Right lobe of liver (tissue), 6 donors: ENCODE measurements at regions not wholly inside any gene's neighbourhood (a gene's known extent, or its start where the extent isn't known, plus 50 kb on each side); places are given as distances from the start of the nearest gene placed in this dataset.

Source experiments
- ATAC-seq, 4 donors: fragments of 200-7000 bp; cut with Tn5 transposase; one replicate each; pipeline ENCODE4 v1.9.1; 2020; ENCODE audit warnings: mild to moderate bottlenecking in 4 of 4, moderate library complexity in 4 of 4
- DNase-seq, 3 donors: peaks; one replicate each; pipeline ENCODE4 v3.0.0-alpha.2; 2020
- H3K27ac ChIP-seq, 3 donors: fragments of 200-600 bp; one replicate each; pipeline ENCODE4 v1.8.0; 2022
- H3K27me3 ChIP-seq, 2 donors: fragments of 200-600 bp; one replicate each; pipeline ENCODE4 v1.8.0; 2022
- H3K36me3 ChIP-seq, 4 donors: fragments of 200-600 bp; sonication (generic) in 1 of 4; one replicate each; pipeline versions ENCODE4 v1.5.1 to v1.8.0; 2017 to 2022; ENCODE audit warnings: control low read depth in 1 of 4
- H3K4me1 ChIP-seq, 4 donors: fragments of 200-600 bp; sonication (generic) in 1 of 4; one replicate each; pipeline versions ENCODE4 v1.5.1 to v1.8.0; 2017 to 2022; ENCODE audit warnings: control low read depth in 1 of 4
- H3K4me3 ChIP-seq, 3 donors: fragments of 200-600 bp; one replicate each; pipeline ENCODE4 v1.8.0; 2022
- H3K9me3 ChIP-seq, 4 donors: fragments of 200-600 bp; sonication (generic) in 1 of 4; one replicate each; pipeline versions ENCODE4 v1.5.1 to v1.8.0; 2017 to 2022; ENCODE audit warnings: control low read depth in 1 of 4
- POLR2A ChIP-seq: fragments of 450-650 bp; IDR thresholded peaks from one replicate; pipeline ENCODE4 v1.6.1; 2017; ENCODE audit warnings: antibody characterized with exemption, mild to moderate bottlenecking
- WGBS: methylation state at CpG from one replicate; pipeline ENCODE4 v1.1.6; 2018; ENCODE audit warnings: low coverage, low lambda C conversion rate; ENCODE audit not compliant: insufficient coverage; ENCODE audit errors: missing lambda C conversion rate; 5-methylcytosine and 5-hydroxymethylcytosine counted together
- intact Hi-C, 2 donors: fragments of 100-400 bp; cut with DNase I; formaldehyde crosslinking; loops; one replicate each; pipeline versions ENCODE4 v1.11.2 to v1.14.1; 2022
- TF ChIP-seq, protein P1 (sequence below), 4 donors: fragments of 200-600 bp in 3 of 4; fragments of 450-650 bp in 1 of 4; IDR thresholded peaks; one replicate each; pipeline versions ENCODE4 v1.5.1 to v1.8.0; 2016 to 2022; ENCODE audit warnings: antibody characterized with exemption in 4 of 4, mild to moderate bottlenecking in 2 of 4
- donor health status: DM: no; HTN: yes; CAD: no.
- donor health status: DM: no; HTN: no; CAD: no.
- donor health status: DM: no; HTN: no; CAD: no.
- donor health status: DM: no; HTN: yes; CAD: no.
- donor health status: DM: no; HTN: yes; CAD: no.

- H3K4me1 ChIP-seq, result no peaks in the 10 kb centered on the region
- DNase-seq (no peak), ATAC-seq (no peak)
- H3K4me3 ChIP-seq, result no peak overlapping the region
- H3K36me3 ChIP-seq, result no peaks in the 10 kb centered on the region
- H3K27ac ChIP-seq, result no peak overlapping the region
- intact Hi-C loops, result no loop called here
- no peak for TF ChIP-seq POLR2A
- TF ChIP-seq, protein P1, sequence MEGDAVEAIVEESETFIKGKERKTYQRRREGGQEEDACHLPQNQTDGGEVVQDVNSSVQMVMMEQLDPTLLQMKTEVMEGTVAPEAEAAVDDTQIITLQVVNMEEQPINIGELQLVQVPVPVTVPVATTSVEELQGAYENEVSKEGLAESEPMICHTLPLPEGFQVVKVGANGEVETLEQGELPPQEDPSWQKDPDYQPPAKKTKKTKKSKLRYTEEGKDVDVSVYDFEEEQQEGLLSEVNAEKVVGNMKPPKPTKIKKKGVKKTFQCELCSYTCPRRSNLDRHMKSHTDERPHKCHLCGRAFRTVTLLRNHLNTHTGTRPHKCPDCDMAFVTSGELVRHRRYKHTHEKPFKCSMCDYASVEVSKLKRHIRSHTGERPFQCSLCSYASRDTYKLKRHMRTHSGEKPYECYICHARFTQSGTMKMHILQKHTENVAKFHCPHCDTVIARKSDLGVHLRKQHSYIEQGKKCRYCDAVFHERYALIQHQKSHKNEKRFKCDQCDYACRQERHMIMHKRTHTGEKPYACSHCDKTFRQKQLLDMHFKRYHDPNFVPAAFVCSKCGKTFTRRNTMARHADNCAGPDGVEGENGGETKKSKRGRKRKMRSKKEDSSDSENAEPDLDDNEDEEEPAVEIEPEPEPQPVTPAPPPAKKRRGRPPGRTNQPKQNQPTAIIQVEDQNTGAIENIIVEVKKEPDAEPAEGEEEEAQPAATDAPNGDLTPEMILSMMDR (IDR thresholded peaks at IDR 0.05), result no peak
- no peaks in the 10 kb centered on the region for H3K27me3 ChIP-seq
- no peaks in the 10 kb centered on the region for H3K9me3 ChIP-seq
Observed at GRCh38 chr4:177118596-177118995, 191.1 kb upstream of the NEIL3 start.

DNA sequence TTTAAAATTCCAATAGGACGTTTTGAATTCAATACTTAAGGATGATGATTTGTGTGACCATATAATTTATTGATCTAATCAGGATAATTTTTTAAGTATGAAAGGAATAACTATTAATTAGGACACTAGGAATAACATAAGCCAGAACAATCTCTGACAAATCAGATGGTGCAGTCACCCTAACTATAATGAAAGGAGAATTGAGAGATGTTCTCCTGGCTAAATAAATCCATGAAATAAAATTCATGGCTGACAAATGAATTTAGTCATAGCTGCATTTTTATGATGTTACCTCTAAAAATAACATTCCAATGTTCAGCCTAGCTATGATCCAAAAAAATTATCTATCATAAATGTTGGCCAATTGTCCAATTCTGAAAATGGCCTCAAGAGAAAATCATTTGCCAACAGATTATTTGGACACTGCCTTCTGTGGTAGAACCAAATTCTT lies 190.6 kb upstream of the NEIL3 start:
- no peaks in the 10 kb centered on the region for H3K27me3 ChIP-seq
- no peak for DNase-seq
- WGBS, result 0% methylated on average over 1 of the region's 1 CpG
- intact Hi-C loops, result no loop called here
- H3K4me3 ChIP-seq, result no peak overlapping the region
- no peaks in the 10 kb centered on the region for H3K36me3 ChIP-seq
- no peak for TF ChIP-seq POLR2A
- TF ChIP-seq, protein P1 (IDR thresholded peaks at IDR 0.05), result no peak
- no peak for ATAC-seq
- no peaks in the 10 kb centered on the region for H3K9me3 ChIP-seq
- H3K4me1 ChIP-seq, result no peaks in the 10 kb centered on the region
- H3K27ac ChIP-seq, result no peak overlapping the region

- Histone ChIP-seq H3K4me1 (no peaks in the 10 kb centered on the region), H3K36me3 (no peaks in the 10 kb centered on the region), H3K27ac (no peak overlapping the region), H3K27me3 (no peaks in the 10 kb centered on the region), H3K9me3 (no peaks in the 10 kb centered on the region), H3K4me3 (no peak overlapping the region)
- TF ChIP-seq POLR2A, result no peak
- TF ChIP-seq, protein P1 (IDR thresholded peaks at IDR 0.05), result no peak
- 26% methylated on average over 3 of the region's 3 CpGs for WGBS
- intact Hi-C loops, result no loop called here
- ATAC-seq (no peak), DNase-seq (no peak)
Observed at GRCh38 chr4:177119691-177120090, 190.0 kb upstream of the NEIL3 start.

GRCh38 chr4:177123811-177124210 lies 185.9 kb upstream of the NEIL3 start:
- H3K4me3 ChIP-seq, result no peak overlapping the region
- TF ChIP-seq, protein P1 (IDR thresholded peaks at IDR 0.05), result no peak
- no peak for TF ChIP-seq POLR2A
- ATAC-seq (no peak), DNase-seq (no peak)
- 43% methylated on average over 2 of the region's 2 CpGs for WGBS
- H3K27me3 ChIP-seq, result no peaks in the 10 kb centered on the region
- intact Hi-C loops, result no loop called here
- no peaks in the 10 kb centered on the region for H3K36me3 ChIP-seq
- no peaks in the 10 kb centered on the region for H3K9me3 ChIP-seq
- no peaks in the 10 kb centered on the region for H3K4me1 ChIP-seq
- H3K27ac ChIP-seq, result no peak overlapping the region
